ENCODE measurements at regions not wholly inside any gene's neighbourhood (a gene's known extent, or its start where the extent isn't known, plus 50 kb on each side); places are given as distances from the start of the nearest gene placed in this dataset.

DNA sequence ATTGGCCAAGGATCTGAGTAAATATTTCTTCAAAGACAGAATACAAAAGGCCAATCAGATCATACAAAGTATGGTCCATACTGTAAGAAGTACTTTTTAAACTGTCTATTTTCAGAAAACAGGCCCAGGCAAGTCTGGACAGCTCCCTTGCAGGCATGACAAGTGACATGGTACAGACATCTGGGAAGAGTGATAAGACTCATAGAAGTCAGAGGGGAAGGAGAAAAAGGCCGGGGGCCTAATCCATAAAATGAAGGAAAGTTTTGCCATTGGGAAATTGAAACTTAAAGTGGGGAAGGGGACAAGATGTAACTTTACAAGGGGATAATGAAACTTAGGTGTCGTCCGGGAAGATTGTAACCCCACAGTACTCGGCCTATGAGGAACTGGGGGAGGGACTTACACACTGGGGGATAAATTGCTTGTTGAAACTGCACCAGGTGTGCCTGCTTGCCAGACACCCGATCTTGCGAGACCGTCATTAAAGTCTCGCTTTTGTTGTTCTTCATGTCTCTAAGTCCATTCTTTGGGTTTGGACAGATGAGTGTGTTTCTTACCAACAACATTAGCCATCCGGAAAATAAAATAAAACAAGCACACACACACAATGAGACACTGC is 684.0 kb downstream of the CDH11 start:
- no peak for TF ChIP-seq CTCF (IDR thresholded peaks at IDR 0.05; ENCODE audit: borderline replicate concordance, insufficient read depth, low read depth, low read length)
- no peak overlapping the region for H3K4me3 ChIP-seq (ENCODE audit: low read depth, low read length)

- H3K4me3 ChIP-seq (ENCODE audit: low read depth, low read length), result no peak overlapping the region
- no peak for TF ChIP-seq CTCF (IDR thresholded peaks at IDR 0.05; ENCODE audit: borderline replicate concordance, insufficient read depth, low read depth, low read length)
Measured at GRCh38 chr16:64434526-64435069, 687.3 kb downstream of the CDH11 start.

- no peak for TF ChIP-seq CTCF (IDR thresholded peaks at IDR 0.05; ENCODE audit: borderline replicate concordance, insufficient read depth, low read depth, low read length)
- H3K4me3 ChIP-seq (ENCODE audit: low read depth, low read length), result no peak overlapping the region
Measured at GRCh38 chr16:64428463-64429113, 693.3 kb downstream of the CDH11 start.

DNA sequence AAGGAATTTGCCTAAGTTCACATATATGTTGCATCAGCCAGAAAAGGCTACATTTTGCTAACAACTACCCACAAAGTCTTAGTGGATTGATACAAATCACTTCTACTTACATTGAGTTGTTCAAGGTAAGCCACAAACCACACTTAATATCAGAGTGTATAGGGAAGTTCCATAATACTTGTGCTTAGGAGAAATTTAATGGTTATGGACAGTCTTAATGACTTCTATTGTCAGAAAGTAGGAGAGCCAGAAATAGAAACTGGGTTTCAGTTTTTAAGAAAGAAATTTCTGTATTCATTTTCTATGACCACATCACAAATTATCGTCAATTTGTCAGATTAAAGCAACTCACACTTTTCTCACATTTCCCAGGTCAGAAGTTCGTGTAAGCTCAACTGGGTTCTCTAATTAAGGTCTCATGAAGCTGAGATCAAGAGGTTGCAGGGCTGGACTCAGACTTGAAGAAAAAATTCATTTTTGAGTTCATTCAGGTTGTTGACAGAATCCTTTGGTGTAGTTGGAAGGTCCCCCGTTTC is 695.7 kb downstream of the CDH11 start:
- no peak overlapping the region for H3K4me3 ChIP-seq (ENCODE audit: low read depth, low read length)
- TF ChIP-seq CTCF (IDR thresholded peaks at IDR 0.05; ENCODE audit: borderline replicate concordance, insufficient read depth, low read depth, low read length), result no peak

- TF ChIP-seq CTCF (IDR thresholded peaks at IDR 0.05; ENCODE audit: borderline replicate concordance, insufficient read depth, low read depth, low read length), result no peak
Measured at GRCh38 chr16:64425381-64425780, 696.5 kb downstream of the CDH11 start.

GRCh38 chr16:64422259-64422658 is 699.6 kb downstream of the CDH11 start:
- H3K4me3 ChIP-seq (ENCODE audit: low read depth, low read length), result no peak overlapping the region
- no peak for TF ChIP-seq CTCF (IDR thresholded peaks at IDR 0.05; ENCODE audit: borderline replicate concordance, insufficient read depth, low read depth, low read length)

More at GRCh38 chr16:64425381-64425780, 696.5 kb downstream of the CDH11 start:
- no peak overlapping the region for H3K4me3 ChIP-seq (ENCODE audit: low read depth, low read length)

Data from GM12875 (cell line).